Adrenal gland (tissue), 5 donors: ENCODE measurements at regions not wholly inside any gene's neighbourhood (a gene's known extent, or its start where the extent isn't known, plus 50 kb on each side); places are given as distances from the start of the nearest gene placed in this dataset.

Source experiments
- CTCF ChIP-seq, 6 experiments: fragments of 450-650 bp in 4 of 6; fragments of 200-600 bp in 2 of 6; sonication (generic) in 1 of 6; IDR thresholded peaks; 1 replicate in 5 of 6; 2 replicates in 1 of 6; pipeline versions ENCODE4 v1.5.1 to v1.8.0; 2016 to 2021; ENCODE audit warnings: antibody characterized with exemption in 6 of 6, mild to moderate bottlenecking in 2 of 6, moderate library complexity in 1 of 6
- POLR2A ChIP-seq, 2 donors: fragments of 450-650 bp; IDR thresholded peaks; one replicate each; pipeline ENCODE4 v1.6.1; 2017; ENCODE audit warnings: antibody characterized with exemption in 2 of 2, mild to moderate bottlenecking in 2 of 2, moderate library complexity in 1 of 2
- donor health status: DM: no; HTN: no; CAD: no.

DNA sequence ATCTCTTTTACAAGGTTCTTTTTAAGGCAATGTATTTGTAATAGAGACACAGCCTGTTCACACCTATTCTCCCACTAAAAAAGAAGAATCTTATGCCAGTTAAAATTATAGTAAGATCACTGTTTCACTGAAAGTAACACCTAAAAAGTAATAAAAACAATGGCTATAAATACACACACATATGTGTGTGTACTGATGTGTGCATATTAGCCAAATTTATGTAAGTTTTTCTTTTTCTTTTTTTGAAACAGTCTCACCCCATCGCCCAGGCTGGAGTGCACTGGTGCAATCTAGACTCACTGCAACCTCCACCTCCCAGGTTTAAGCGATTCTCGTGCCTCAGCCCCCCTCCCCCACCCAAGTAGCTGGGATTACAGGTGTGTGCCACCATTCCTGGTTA lies 56.8 kb upstream of the SLC30A10 start:
- TF ChIP-seq CTCF (IDR thresholded peaks at IDR 0.05), result no peak
- no peak for TF ChIP-seq POLR2A (IDR thresholded peaks at IDR 0.05)
